Mesendoderm (in vitro differentiated cells): ENCODE measurements at regions not wholly inside any gene's neighbourhood (a gene's known extent, or its start where the extent isn't known, plus 50 kb on each side); places are given as distances from the start of the nearest gene placed in this dataset.

Experiments
- DNase-seq: peaks from one replicate; pipeline ENCODE4 v3.0.0; 2013
- H2AK5ac ChIP-seq: 2 replicates; pipeline ENCODE4 v1.6.1; 2013; ENCODE audit warnings: low read length, inconsistent platforms
- H2BK120ac ChIP-seq: 2 replicates; pipeline ENCODE4 v1.6.1; 2013; ENCODE audit warnings: low read depth, mild to moderate bottlenecking, low read length, moderate library complexity, mixed read lengths
- H2BK15ac ChIP-seq: replicated peaks from 2 replicates; pipeline ENCODE4 v1.6.1; 2013; ENCODE audit warnings: low read depth, mild to moderate bottlenecking, moderate library complexity
- H2BK5ac ChIP-seq: 2 replicates; pipeline ENCODE4 v1.6.1; 2013; ENCODE audit warnings: low read length, inconsistent platforms
- H3K18ac ChIP-seq: 2 replicates; pipeline ENCODE4 v1.6.1; 2013; ENCODE audit warnings: mild to moderate bottlenecking, low read length, mixed read lengths
- H3K23ac ChIP-seq: one replicate; pipeline ENCODE4 v1.6.1; 2013; ENCODE audit warnings: low read length
- H3K27ac ChIP-seq: 2 replicates; pipeline ENCODE4 v1.5.1; 2013; ENCODE audit warnings: low read depth, mild to moderate bottlenecking, inconsistent platforms, low read length, moderate library complexity
- H3K27me3 ChIP-seq: 2 replicates; pipeline ENCODE4 v1.6.1; 2013; ENCODE audit warnings: low read length, control low read depth, mild to moderate bottlenecking, inconsistent platforms; ENCODE audit not compliant: insufficient read depth, poor library complexity
- H3K36me3 ChIP-seq: 2 replicates; pipeline ENCODE4 v1.6.1; 2013; ENCODE audit warnings: low read length, inconsistent platforms; ENCODE audit not compliant: control insufficient read depth, insufficient read depth
- H3K4ac ChIP-seq: one replicate; pipeline ENCODE4 v1.6.1; 2013; ENCODE audit warnings: low read depth, mild to moderate bottlenecking, low read length, moderate library complexity
- H3K4me1 ChIP-seq: 2 replicates; pipeline ENCODE4 v1.6.1; 2013; ENCODE audit warnings: low read depth, low read length, inconsistent platforms; ENCODE audit not compliant: control insufficient read depth
- H3K4me2 ChIP-seq: 2 replicates; pipeline ENCODE4 v1.6.1; 2013; ENCODE audit warnings: low read length
- H3K4me3 ChIP-seq: 2 replicates; pipeline ENCODE4 v1.5.1; 2013; ENCODE audit warnings: mild to moderate bottlenecking, low read length
- H3K56ac ChIP-seq: one replicate; pipeline ENCODE4 v1.6.1; 2013; ENCODE audit warnings: low read length
- H3K79me1 ChIP-seq: 2 replicates; pipeline ENCODE4 v1.6.1; 2013; ENCODE audit warnings: low read length, inconsistent platforms
- H3K79me2 ChIP-seq: 2 replicates; pipeline ENCODE4 v1.6.1; 2013; ENCODE audit warnings: mild to moderate bottlenecking, low read length; ENCODE audit not compliant: control insufficient read depth, insufficient read depth
- H3K9ac ChIP-seq: 2 replicates; pipeline ENCODE4 v1.6.1; 2013; ENCODE audit warnings: low read length, inconsistent platforms
- H4K5ac ChIP-seq: one replicate; pipeline ENCODE4 v1.6.1; 2013; ENCODE audit warnings: low read length
- H4K8ac ChIP-seq: one replicate; pipeline ENCODE4 v1.6.1; 2013; ENCODE audit warnings: low read depth, mild to moderate bottlenecking, control low read depth, low read length, moderate library complexity
- WGBS: extraction: QIAGEN DNeasy Blood & Tissue Kit; methylation state at CpG from one replicate; pipeline ENCODE4 v1.1.7; 2013; ENCODE audit warnings: low lambda C conversion rate, missing lambda C conversion rate; ENCODE audit not compliant: insufficient coverage; ENCODE audit errors: extremely low coverage; 5-methylcytosine and 5-hydroxymethylcytosine counted together

DNA sequence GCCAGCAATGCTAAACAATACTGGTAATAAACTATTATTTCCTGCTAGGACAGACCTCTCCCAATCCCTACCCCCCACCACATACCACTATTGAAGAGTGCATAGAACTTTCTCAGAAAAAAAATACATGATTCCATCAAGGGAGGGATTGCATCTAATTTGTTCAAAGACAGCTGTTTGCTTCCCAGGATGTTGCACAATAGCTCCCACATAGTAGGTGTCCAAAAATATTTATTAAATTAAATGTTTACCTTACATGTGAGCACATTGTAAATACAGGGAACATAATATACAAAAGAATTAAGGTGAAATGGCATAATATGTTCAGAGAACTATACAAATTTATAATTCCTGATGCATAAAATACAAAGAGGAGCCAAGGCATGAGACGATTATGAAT, 1111.8 kb upstream of the LCORL start:
- no peak overlapping the region for H3K23ac ChIP-seq
- H2BK15ac ChIP-seq = no peak overlapping the region
- no peaks in the 10 kb centered on the region for H3K27me3 ChIP-seq

DNA sequence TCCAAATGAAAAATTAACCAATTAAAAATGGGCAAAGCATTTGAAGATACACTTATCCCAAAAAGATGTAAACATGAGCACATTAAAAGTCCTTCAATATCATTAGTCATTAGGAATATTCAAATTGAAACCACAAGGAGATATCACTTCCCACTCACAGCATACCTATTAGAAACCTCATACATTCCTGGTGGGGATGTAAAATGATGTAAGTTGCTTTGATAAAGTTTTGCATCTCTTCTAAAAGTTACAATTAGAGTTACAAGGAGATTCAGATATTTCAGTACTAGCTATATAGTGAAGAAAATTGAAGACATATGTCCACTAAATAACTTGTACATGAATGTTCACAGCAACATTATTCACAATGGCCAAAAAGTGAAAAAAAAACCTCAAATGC, 1109.3 kb upstream of the LCORL start:
- Histone ChIP-seq H3K18ac (no peak overlapping the region), H3K27ac (no peak overlapping the region), H2BK5ac (no peak overlapping the region), H3K9ac (no peak overlapping the region), H2AK5ac (no peak overlapping the region), H3K79me1 (no peaks in the 10 kb centered on the region), H3K4me3 (no peak overlapping the region), H3K4me2 (no peak overlapping the region), H2BK15ac (no peak overlapping the region), H3K4me1 (no peaks in the 10 kb centered on the region), H4K5ac (no peak overlapping the region), H3K23ac (no peak overlapping the region), H4K8ac (no peak overlapping the region), H2BK120ac (no peak overlapping the region), H3K36me3 (no peaks in the 10 kb centered on the region), H3K56ac (no peak overlapping the region), H3K27me3 (no peaks in the 10 kb centered on the region), H3K4ac (no peak overlapping the region), H3K79me2 (no peaks in the 10 kb centered on the region)
- DNase-seq = peak; percentile 29

More for the DNA sequence above, 1111.8 kb upstream of the LCORL start:
- WGBS = no CpG with 5 or more reads among the region's 1 CpG
- no peak overlapping the region for H3K27ac ChIP-seq
- no peak overlapping the region for H3K56ac ChIP-seq
- no peaks in the 10 kb centered on the region for H3K79me2 ChIP-seq
- no peak overlapping the region for H3K4ac ChIP-seq
- H3K79me1 ChIP-seq = no peaks in the 10 kb centered on the region
- no peaks in the 10 kb centered on the region for H3K4me1 ChIP-seq
- no peak overlapping the region for H2BK120ac ChIP-seq
- H3K4me3 ChIP-seq = no peak overlapping the region
- no peak for DNase-seq
- no peak overlapping the region for H3K18ac ChIP-seq
- H4K8ac ChIP-seq = no peak overlapping the region
- no peak overlapping the region for H2BK5ac ChIP-seq
- no peak overlapping the region for H3K4me2 ChIP-seq
- no peak overlapping the region for H2AK5ac ChIP-seq
- H3K36me3 ChIP-seq = no peaks in the 10 kb centered on the region
- H4K5ac ChIP-seq = no peak overlapping the region
- H3K9ac ChIP-seq = no peak overlapping the region

- no peaks in the 10 kb centered on the region for H3K79me2 ChIP-seq
- no peak overlapping the region for H2BK5ac ChIP-seq
- no peaks in the 10 kb centered on the region for H3K79me1 ChIP-seq
- H2AK5ac ChIP-seq = no peak overlapping the region
- H3K27ac ChIP-seq = no peak overlapping the region
- H2BK15ac ChIP-seq = no peak overlapping the region
- DNase-seq = no peak
- no peak overlapping the region for H4K5ac ChIP-seq
- no peak overlapping the region for H3K56ac ChIP-seq
- no peak overlapping the region for H3K23ac ChIP-seq
- H3K4me1 ChIP-seq = no peaks in the 10 kb centered on the region
- no peak overlapping the region for H4K8ac ChIP-seq
- no peak overlapping the region for H3K18ac ChIP-seq
- no peaks in the 10 kb centered on the region for H3K27me3 ChIP-seq
- H2BK120ac ChIP-seq = no peak overlapping the region
- H3K36me3 ChIP-seq = no peaks in the 10 kb centered on the region
- H3K9ac ChIP-seq = no peak overlapping the region
- H3K4ac ChIP-seq = no peak overlapping the region
- no CpG with 5 or more reads among the region's 1 CpG for WGBS
- H3K4me2 ChIP-seq = no peak overlapping the region
- H3K4me3 ChIP-seq = no peak overlapping the region
Observed at GRCh38 chr4:19128176-19128575, 1106.6 kb upstream of the LCORL start.

- Histone ChIP-seq H3K23ac (no peak overlapping the region), H3K4ac (no peak overlapping the region), H2BK15ac (no peak overlapping the region), H2BK120ac (no peak overlapping the region), H3K56ac (no peak overlapping the region), H2BK5ac (no peak overlapping the region), H3K4me1 (no peaks in the 10 kb centered on the region), H3K79me2 (no peaks in the 10 kb centered on the region), H4K5ac (no peak overlapping the region), H4K8ac (no peak overlapping the region), H3K27ac (no peak overlapping the region), H3K27me3 (no peaks in the 10 kb centered on the region), H3K79me1 (no peaks in the 10 kb centered on the region), H3K4me3 (no peak overlapping the region), H3K4me2 (no peak overlapping the region), H2AK5ac (no peak overlapping the region), H3K18ac (no peak overlapping the region), H3K36me3 (no peaks in the 10 kb centered on the region), H3K9ac (no peak overlapping the region)
- no CpG with 5 or more reads among the region's 4 CpGs for WGBS
- no peak for DNase-seq
Observed at GRCh38 chr4:19126903-19127302, 1105.3 kb upstream of the LCORL start.

DNA sequence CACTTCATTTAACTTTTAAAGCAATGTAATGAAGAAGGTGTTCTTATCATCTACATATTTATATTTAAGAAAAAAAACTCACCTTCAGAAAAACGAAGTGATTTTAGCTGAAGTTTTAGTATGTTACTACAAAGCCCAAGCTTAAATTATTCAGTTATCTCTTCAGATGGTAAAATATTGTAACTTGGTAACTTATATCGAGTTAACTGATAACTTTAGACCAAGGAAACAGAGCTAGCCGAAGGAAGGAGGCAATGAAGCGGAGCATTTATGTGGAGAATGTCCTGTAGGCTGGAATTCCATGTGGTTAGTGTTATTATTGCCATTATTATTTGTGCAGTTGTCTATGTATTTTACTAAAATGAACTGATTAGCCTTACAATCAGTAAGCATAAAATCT, 1102.1 kb upstream of the LCORL start:
- Histone ChIP-seq H2BK15ac (no peak overlapping the region), H3K27ac (no peak overlapping the region), H3K79me2 (no peaks in the 10 kb centered on the region), H2AK5ac (no peak overlapping the region), H3K18ac (no peak overlapping the region), H3K4me2 (no peak overlapping the region), H3K56ac (no peak overlapping the region), H4K5ac (no peak overlapping the region), H4K8ac (no peak overlapping the region), H3K79me1 (no peaks in the 10 kb centered on the region), H3K4ac (no peak overlapping the region), H3K23ac (no peak overlapping the region), H3K27me3 (no peaks in the 10 kb centered on the region), H3K9ac (no peak overlapping the region), H2BK5ac (no peak overlapping the region), H3K4me1 (no peaks in the 10 kb centered on the region), H2BK120ac (no peak overlapping the region), H3K36me3 (no peaks in the 10 kb centered on the region), H3K4me3 (no peak overlapping the region)
- no CpG with 5 or more reads among the region's 4 CpGs for WGBS
- no peak for DNase-seq

DNA sequence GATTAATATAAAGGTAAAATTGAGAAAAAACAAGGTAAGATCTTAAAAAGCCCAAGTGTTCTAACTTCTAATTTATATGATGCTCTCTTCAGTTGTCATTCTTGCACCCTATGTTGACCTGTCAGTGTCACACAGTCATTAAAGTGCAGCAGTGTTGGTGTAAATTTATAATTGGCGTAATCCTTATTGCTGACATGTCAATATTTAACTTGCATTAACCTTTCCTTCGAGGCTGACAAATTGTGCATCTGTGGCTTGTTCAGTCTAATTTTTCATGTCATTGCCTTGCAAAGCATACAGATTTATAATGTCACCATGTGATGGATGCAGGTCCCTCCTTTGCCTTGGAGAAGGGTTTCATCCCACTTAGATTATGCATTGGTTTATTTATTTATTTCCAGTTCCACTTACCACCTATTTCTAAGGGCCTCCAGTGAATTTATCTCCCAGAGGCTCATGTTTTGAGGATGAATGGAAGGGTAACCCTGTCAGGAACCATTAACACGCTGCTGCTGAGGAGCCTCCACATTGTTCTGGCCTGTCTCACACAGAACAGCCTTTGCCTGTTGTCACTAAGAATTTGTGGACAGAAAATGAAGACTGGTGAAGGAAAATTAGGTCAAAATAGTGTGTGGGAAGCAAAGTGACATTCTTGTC, 1098.5 kb upstream of the LCORL start:
- H3K79me1 ChIP-seq = no peaks in the 10 kb centered on the region
- no peak overlapping the region for H2BK15ac ChIP-seq
- no peak overlapping the region for H3K4me2 ChIP-seq
- H3K79me2 ChIP-seq = no peaks in the 10 kb centered on the region
- no peak overlapping the region for H2BK5ac ChIP-seq
- no peaks in the 10 kb centered on the region for H3K36me3 ChIP-seq
- no peak overlapping the region for H4K8ac ChIP-seq
- no peak overlapping the region for H3K27ac ChIP-seq
- no peak overlapping the region for H2AK5ac ChIP-seq
- no peak overlapping the region for H3K18ac ChIP-seq
- no peak overlapping the region for H3K23ac ChIP-seq
- H3K4ac ChIP-seq = no peak overlapping the region
- no peak overlapping the region for H4K5ac ChIP-seq
- H2BK120ac ChIP-seq = no peak overlapping the region
- DNase-seq = no peak
- no CpG with 5 or more reads among the region's 3 CpGs for WGBS
- H3K4me1 ChIP-seq = no peaks in the 10 kb centered on the region
- H3K27me3 ChIP-seq = no peaks in the 10 kb centered on the region
- H3K56ac ChIP-seq = no peak overlapping the region
- H3K4me3 ChIP-seq = no peak overlapping the region
- no peak overlapping the region for H3K9ac ChIP-seq
